Sciatic nerve (tissue), 2 donors: ENCODE measurements at regions not wholly inside any gene's neighbourhood (a gene's known extent, or its start where the extent isn't known, plus 50 kb on each side); places are given as distances from the start of the nearest gene placed in this dataset.
"Not testable (repeated sequence)": the region's sequence is repeated elsewhere in the genome, so short reads cannot be mapped to it uniquely, and the experiment has no call there.

Experiments
- ATAC-seq: fragments of 200-7000 bp; cut with Tn5 transposase; one replicate; pipeline ENCODE4 v1.9.1; 2020; ENCODE audit warnings: mild to moderate bottlenecking, moderate library complexity
- DNase-seq: peaks from one replicate; pipeline ENCODE4 v3.0.0-alpha.2; 2020; ENCODE audit warnings: low spot score
- intact Hi-C: fragments of 100-400 bp; cut with DNase I; formaldehyde crosslinking; loops from one replicate; pipeline ENCODE4 v1.14.2; 2022
- donor health status: DM: no; HTN: no; CAD: no.
- donor health status: DM: no; HTN: no; CAD: no.

GRCh38 chr1:201633297-201633696 lies 94.4 kb downstream of the NAV1 start:
- intact Hi-C loops = no loop called here
- ATAC-seq (peak; percentile 21), DNase-seq (no peak)

DNA sequence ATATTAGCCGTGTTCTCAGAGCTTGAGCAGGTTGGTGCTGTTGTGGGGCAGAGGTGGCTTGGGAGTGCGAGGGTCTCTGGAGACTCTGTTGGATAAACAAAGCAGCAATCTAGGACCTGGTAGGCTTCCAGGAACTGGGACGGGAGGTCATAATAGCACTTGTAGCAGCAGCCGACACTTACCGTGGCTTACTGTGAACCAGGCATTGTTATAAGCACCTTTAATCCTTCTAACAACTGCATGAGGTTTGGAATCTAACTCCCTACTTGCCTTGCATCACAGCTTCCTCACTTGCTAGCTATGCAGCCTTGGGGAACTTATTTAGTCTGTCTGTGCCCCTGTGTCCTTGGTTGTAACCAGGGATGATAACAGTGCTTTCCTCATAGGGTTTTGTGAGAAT lies 94.9 kb downstream of the NAV1 start:
- intact Hi-C loops = no loop called here
- ATAC-seq = no peak
- DNase-seq = no peak

GRCh38 chr1:201634261-201634660 lies 95.3 kb downstream of the NAV1 start:
- intact Hi-C loops = no loop called here
- no peak for DNase-seq
- ATAC-seq = no peak

DNA sequence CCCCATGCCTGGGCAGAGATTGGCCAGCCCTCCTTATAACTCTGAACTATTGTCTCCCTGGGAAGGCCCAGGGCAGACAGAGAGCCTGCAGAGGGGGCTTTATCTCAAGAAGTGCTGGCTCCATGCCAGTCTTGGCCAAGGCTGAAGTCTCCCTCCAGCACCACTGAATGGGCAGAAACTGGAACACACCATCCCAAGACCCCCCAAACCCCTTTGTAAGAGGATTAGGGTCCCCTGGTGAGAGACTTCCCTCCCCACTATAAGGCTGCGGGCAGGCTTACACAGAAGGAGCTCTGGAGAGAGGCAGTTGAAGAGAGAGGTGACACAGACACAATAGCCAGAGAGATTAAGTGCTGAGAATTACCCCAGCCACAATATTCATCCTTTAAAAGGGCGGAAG lies 97.2 kb downstream of the NAV1 start:
- DNase-seq = no peak
- intact Hi-C loops = no loop called here
- no peak for ATAC-seq

- intact Hi-C loops = no loop called here
- no peak for DNase-seq
These were observed 97.6 kb downstream of the NAV1 start for GRCh38 chr1:201636510-201636971.

DNA sequence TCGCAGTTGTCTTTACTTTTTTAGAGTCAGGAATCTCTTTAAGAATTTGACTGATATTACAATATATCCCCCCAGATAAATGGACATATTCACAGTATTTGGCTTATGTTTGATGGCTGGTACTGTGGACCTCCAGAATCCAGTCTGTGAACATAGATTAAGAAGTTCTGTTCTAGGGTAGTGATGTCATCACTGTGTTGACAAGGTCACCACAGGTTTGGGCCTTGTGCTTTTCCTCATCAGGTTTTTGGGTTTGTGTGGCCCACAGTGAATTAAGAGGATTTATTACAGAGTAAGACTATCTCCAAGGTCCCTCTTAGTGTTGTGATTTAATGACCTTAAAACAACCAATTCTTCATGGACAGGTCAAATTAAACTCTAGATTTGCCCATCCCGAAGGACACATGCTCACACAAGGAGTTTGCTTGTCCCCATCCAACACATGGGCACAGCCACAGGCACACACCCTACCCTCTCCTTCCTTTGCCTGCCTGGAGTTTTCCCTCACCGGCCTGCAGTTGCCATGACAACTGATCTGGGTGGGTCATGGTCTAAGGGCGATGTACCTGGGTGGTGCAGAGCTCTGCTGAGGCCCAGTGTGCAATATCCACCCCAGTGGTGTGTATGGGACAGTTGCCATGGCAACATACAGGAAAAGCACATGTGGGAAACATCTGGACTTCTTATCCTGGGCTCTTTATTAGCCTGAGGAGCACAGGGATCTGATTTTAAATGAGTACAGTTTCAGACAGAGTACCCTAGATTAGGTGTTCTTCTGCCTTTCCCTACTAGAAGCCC lies 98.6 kb downstream of the NAV1 start:
- peak; percentile 46 for ATAC-seq
- intact Hi-C loops = no loop called here
- no peak for DNase-seq

More at GRCh38 chr1:201636510-201636971, 97.6 kb downstream of the NAV1 start:
- no peak for ATAC-seq

DNA sequence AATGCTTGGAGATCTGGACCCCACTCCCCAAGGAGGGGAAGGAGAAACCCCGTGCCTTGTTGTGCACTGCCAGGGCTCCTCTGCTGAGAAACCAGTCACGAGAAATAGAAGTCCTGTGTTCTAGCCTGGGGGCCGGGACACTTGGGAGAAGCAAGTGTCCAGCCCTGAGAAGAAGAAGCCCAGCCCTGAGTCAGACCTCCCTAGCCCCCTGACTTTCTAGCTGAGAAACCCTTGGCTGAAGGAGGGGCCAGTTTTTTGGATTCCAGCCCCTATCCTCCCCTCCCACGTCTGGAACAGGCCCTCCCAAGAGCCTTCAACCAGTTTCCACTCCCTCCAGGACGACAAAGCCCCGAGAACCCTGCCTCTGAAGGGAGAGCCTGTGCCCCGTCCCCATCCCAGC lies 100.5 kb downstream of the NAV1 start:
- no peak for DNase-seq
- intact Hi-C loops = no loop called here
- ATAC-seq = peak; percentile 4

GRCh38 chr1:201639826-201640225 lies 100.9 kb downstream of the NAV1 start:
- DNase-seq (no peak), ATAC-seq (peak; percentile 40)
- intact Hi-C loops = no loop called here

GRCh38 chr1:201640624-201641023 lies 101.7 kb downstream of the NAV1 start:
- intact Hi-C loops = no loop called here
- peak; percentile 80 for ATAC-seq
- DNase-seq = no peak

GRCh38 chr1:201641524-201642253 lies 102.8 kb downstream of the NAV1 start:
- DNase-seq (no peak), ATAC-seq (no peak)
- intact Hi-C loops = no loop called here

DNA sequence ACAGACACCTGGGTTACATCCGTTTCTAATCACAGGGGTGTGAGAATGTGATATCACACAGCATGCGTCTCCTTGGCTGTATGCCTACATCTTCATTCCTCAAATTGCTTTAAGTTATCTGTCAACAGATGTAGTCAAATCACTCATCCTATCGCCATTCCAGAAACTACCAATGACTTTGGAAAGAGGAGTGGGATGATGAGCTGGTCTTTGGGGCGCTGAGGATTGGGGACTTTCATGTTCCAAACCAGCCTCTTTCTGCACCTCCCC lies 104.8 kb downstream of the NAV1 start:
- ATAC-seq (no peak), DNase-seq (no peak)
- intact Hi-C loops = no loop called here

- DNase-seq (no peak), ATAC-seq (no peak)
- intact Hi-C loops = no loop called here
These were observed 105.3 kb downstream of the NAV1 start for GRCh38 chr1:201644197-201644596.

DNA sequence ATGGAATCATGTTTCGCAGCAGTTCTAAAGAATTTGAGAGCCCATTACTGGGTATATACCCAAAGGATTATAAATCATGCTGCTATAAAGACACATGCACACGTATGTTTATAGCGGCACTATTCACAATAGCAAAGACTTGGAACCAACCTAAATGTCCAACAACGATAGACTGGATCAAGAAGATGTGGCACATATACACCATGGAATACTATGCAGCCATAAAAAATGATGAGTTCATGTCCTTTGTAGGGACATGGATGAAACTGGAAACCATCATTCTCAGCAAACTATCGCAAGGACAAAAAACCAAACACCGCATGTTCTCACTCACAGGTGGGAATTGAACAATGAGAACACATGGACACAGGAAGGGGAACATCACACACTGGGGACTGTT lies 106.1 kb downstream of the NAV1 start:
- DNase-seq, ATAC-seq, intact Hi-C loops: not testable (repeated sequence)

DNA sequence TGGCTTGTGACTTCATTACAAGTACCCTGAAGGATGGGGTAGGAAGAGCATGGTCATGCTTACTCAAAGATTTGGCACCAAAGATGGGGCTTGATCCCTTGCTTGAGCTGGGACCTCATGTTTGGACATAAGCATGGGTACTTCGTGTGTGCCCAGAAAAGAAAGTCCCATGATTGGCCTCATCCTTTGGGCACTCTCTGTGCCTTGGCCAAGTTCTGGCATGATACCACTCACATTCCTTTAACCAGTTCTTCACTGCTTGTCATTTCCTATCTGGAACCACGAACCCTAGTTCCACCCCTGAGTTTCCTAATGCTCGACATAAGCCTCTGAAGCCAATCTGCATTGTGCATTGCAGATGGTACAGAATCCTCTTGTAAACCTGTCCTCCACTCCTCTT lies 107.0 kb downstream of the NAV1 start:
- intact Hi-C loops = no loop called here
- ATAC-seq (no peak), DNase-seq (no peak)

DNA sequence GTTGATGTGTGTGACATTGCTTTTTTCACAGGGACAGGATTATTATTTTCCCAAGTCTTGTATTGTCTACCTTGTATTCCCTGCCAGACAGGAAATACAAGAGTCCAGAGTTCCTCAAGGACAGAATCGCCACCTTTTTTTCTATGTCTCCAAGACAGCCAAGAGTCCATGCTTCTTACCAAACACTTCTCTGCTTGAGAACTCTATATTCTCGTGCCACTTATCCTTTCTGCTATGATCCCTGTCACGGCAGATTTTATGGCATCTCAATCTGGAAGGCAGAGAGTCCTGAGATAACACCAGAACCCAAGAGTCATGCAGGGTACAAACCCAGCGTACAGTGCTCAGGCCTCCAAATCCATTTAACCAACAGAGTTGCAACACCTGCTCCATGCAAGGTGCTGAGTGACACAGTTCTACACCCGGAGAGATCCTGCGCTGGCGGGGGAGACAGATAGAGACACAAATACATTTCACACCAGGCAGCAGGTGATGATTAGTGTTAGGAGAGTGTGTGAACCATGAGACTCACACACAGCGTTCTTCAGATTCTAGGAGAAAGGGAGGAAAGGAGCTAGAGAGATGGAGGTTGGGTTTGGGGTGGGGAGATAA lies 107.6 kb downstream of the NAV1 start:
- intact Hi-C loops = no loop called here
- DNase-seq = no peak

DNA sequence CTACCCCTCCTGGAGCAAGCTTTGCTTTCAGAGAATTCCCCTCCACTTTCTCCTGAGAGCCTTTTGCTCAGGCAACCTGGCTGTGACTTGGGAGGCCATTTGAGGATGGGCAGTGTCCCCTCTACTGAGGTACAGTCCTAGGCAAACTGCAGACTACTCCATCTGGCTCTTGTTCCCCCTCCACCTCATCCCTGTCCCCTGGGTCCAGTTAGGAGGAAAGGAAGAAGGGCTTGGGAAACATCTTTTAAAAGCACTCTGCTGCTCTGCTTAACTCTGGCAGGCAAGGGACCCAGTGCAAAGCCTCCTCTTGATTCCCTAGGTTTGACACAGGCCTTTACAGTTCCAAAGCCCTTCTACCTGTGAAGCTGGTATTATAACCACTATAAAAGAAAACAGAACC lies 108.2 kb downstream of the NAV1 start:
- intact Hi-C loops = no loop called here
- DNase-seq (no peak), ATAC-seq (no peak)

More for the DNA sequence above, 107.6 kb downstream of the NAV1 start:
- no peak for ATAC-seq

- DNase-seq (no peak), ATAC-seq (no peak)
- intact Hi-C loops = no loop called here
These were observed 108.8 kb downstream of the NAV1 start for GRCh38 chr1:201647722-201648065.

DNA sequence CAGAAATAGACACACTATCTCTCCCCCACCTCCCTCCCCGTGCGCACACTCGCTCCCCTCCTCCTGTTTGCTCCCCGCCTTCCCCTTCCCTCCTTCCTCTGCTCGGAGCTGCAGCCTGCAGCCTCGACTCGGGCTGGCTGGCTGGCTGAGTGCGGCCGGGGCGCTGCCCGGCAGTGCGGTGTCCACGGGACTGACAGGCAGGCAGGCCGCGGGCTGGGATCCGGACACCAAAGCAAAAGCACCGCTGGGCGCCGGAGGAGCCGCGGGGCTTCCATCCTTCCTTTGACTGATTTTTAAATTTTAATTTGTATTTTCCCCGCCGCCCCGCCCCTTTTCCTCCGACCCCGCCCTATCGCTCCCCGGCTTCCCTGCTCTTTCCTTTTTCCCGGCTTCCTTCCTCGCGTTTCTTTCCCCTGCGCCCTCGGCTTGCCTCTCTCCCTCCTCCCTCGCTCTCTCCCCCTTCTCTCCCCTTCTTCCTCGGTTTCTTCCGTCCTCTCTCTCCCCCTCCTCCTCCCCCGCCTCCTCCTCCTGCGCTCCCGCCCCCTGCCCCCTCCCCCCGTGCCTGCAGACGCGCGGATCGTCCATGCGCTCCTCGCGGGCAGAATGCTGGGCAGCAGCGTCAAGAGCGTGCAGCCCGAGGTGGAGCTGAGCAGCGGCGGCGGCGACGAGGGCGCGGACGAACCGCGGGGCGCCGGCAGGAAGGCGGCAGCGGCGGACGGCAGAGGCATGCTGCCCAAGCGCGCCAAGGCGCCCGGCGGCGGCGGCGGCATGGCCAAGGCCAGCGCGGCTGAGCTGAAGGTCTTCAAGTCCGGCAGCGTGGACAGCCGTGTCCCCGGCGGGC lies 109.4 kb downstream of the NAV1 start:
- peak; percentile 65 for DNase-seq

GRCh38 chr1:201648907-201649721 lies 110.2 kb downstream of the NAV1 start:
- DNase-seq (no peak), ATAC-seq (peak; percentile 8)
- intact Hi-C loops = no loop called here

More for the DNA sequence above, 109.4 kb downstream of the NAV1 start:
- intact Hi-C loops = no loop called here
- peak; percentile 29 for ATAC-seq
